WTC11 (cell line): ENCODE measurements at regions not wholly inside any gene's neighbourhood (a gene's known extent, or its start where the extent isn't known, plus 50 kb on each side); places are given as distances from the start of the nearest gene placed in this dataset.

Source experiments
- ATAC-seq: fragments of 200-7000 bp; cut with Tn5 transposase; 2 replicates; pipeline ENCODE4 v1.10.0; 2021; ENCODE audit warnings: mild to moderate bottlenecking, moderate library complexity
- CTCF ChIA-PET: fragments of 300-600 bp; sonication (Branson Sonifier 250); formaldehyde crosslinking; loops from one replicate; lab custom pipeline; 2021; ENCODE audit warnings: antibody characterized with exemption; lab: Charles Lee
- POLR2A ChIA-PET: fragments of 350-600 bp; sonication (Branson Sonifier 250); formaldehyde crosslinking; loops from one replicate; lab custom pipeline; 2021; ENCODE audit warnings: antibody characterized with exemption; lab: Charles Lee
- DNase-seq: peaks from one replicate; pipeline ENCODE4 v3.0.0; 2021; ENCODE audit warnings: low spot score
- H3K27ac Mint-ChIP-seq: 2 replicates; pipeline ENCODE4 v1.8.0; 2021; ENCODE audit warnings: mixed read lengths
- H3K27me3 Mint-ChIP-seq: 2 replicates; pipeline ENCODE4 v1.8.0; 2021; ENCODE audit warnings: low read depth, mild to moderate bottlenecking, moderate library complexity, mixed read lengths
- H3K36me3 Mint-ChIP-seq: 2 replicates; pipeline ENCODE4 v1.8.0; 2021; ENCODE audit warnings: mixed read lengths
- H3K4me1 Mint-ChIP-seq: 2 replicates; pipeline ENCODE4 v1.8.0; 2022; ENCODE audit warnings: mixed read lengths
- H3K4me3 Mint-ChIP-seq: 2 replicates; pipeline ENCODE4 v1.8.0; 2021; ENCODE audit warnings: mild to moderate bottlenecking, moderate library complexity, mixed read lengths
- H3K9me3 Mint-ChIP-seq: 2 replicates; pipeline ENCODE4 v1.8.0; 2021; ENCODE audit warnings: mixed read lengths
- ESRRA ChIP-seq: sonication (generic); formaldehyde crosslinking; IDR thresholded peaks from 2 replicates; pipeline ENCODE4 v1.8.1; 2022; ENCODE audit warnings: mild to moderate bottlenecking, missing genetic modification reagents, borderline replicate concordance
- FOXK1 ChIP-seq: sonication (generic); formaldehyde crosslinking; IDR thresholded peaks from 2 replicates; pipeline ENCODE4 v1.8.0; 2022; ENCODE audit warnings: mild to moderate bottlenecking, moderate library complexity, missing genetic modification reagents
- GRHL2 ChIP-seq: fragments of 250-450 bp; sonication (Bioruptor Pico); IDR thresholded peaks from 2 replicates; pipeline ENCODE4 v1.8.0; 2022; ENCODE audit warnings: mild to moderate bottlenecking, moderate library complexity; ENCODE audit not compliant: insufficient replicate concordance, severe bottlenecking
- GTF2I ChIP-seq: fragments of 250-450 bp; sonication (Bioruptor Pico); conservative IDR thresholded peaks from 2 replicates; pipeline ENCODE4 v1.4.0; 2021; ENCODE audit warnings: mild to moderate bottlenecking
- JAZF1 ChIP-seq: fragments of 250-450 bp; sonication (Bioruptor Pico); IDR thresholded peaks from 2 replicates; pipeline ENCODE4 v1.9.0; 2021; ENCODE audit warnings: moderate library complexity, mild to moderate bottlenecking, inconsistent platforms
- RORB ChIP-seq: fragments of 250-450 bp; sonication (Bioruptor Pico); IDR thresholded peaks from 2 replicates; pipeline ENCODE4 v1.9.0; 2021; ENCODE audit warnings: mild to moderate bottlenecking
- SOX15 ChIP-seq: fragments of 250-450 bp; sonication (Bioruptor Pico); IDR thresholded peaks from 2 replicates; pipeline ENCODE4 v1.9.0; 2021; ENCODE audit warnings: mild to moderate bottlenecking
- TCF7 ChIP-seq: sonication (generic); formaldehyde crosslinking; IDR thresholded peaks from 2 replicates; pipeline ENCODE4 v1.8.0; 2022; ENCODE audit warnings: mild to moderate bottlenecking, low read depth, missing genetic modification reagents, moderate library complexity
- TF ChIP-seq, protein P1 (sequence below): sonication (generic); formaldehyde crosslinking; IDR thresholded peaks from 2 replicates; pipeline ENCODE4 v1.8.1; 2023; ENCODE audit warnings: mild to moderate bottlenecking, missing genetic modification reagents, moderate library complexity
- TF ChIP-seq, protein P2 (sequence below): fragments of 250-450 bp; sonication (Bioruptor Pico); IDR thresholded peaks from 2 replicates; pipeline ENCODE4 v1.9.0; 2021; ENCODE audit warnings: moderate library complexity, mild to moderate bottlenecking, inconsistent platforms, borderline replicate concordance
- TF ChIP-seq, protein P3 (sequence below): sonication (generic); formaldehyde crosslinking; IDR thresholded peaks from 2 replicates; pipeline ENCODE4 v1.8.0; 2022; ENCODE audit warnings: mild to moderate bottlenecking, missing genetic modification reagents
- TF ChIP-seq, protein P4 (sequence below): sonication (generic); formaldehyde crosslinking; IDR thresholded peaks from 2 replicates; pipeline ENCODE4 v1.8.0; 2023; ENCODE audit warnings: missing genetic modification reagents, mild to moderate bottlenecking, borderline replicate concordance
- TF ChIP-seq, protein P5 (sequence below): sonication (generic); formaldehyde crosslinking; IDR thresholded peaks from 2 replicates; pipeline ENCODE4 v1.8.1; 2023; ENCODE audit warnings: mild to moderate bottlenecking, missing genetic modification reagents
- TF ChIP-seq, protein P6 (sequence below): sonication (generic); formaldehyde crosslinking; IDR thresholded peaks from 2 replicates; pipeline ENCODE4 v1.8.1; 2022; ENCODE audit warnings: low read depth, mild to moderate bottlenecking, moderate library complexity, missing genetic modification reagents, borderline replicate concordance
- TF ChIP-seq, protein P7 (sequence below): sonication (generic); formaldehyde crosslinking; IDR thresholded peaks from 2 replicates; pipeline ENCODE4 v1.8.1; 2023; ENCODE audit warnings: mild to moderate bottlenecking, missing genetic modification reagents, borderline replicate concordance
- TF ChIP-seq, protein P8 (sequence below): sonication (generic); formaldehyde crosslinking; IDR thresholded peaks from 2 replicates; pipeline ENCODE4 v1.8.1; 2023; ENCODE audit warnings: mild to moderate bottlenecking, moderate library complexity, missing genetic modification reagents
- TF ChIP-seq, protein P9 (sequence below): fragments of 250-450 bp; sonication (Bioruptor Pico); IDR thresholded peaks from 2 replicates; pipeline ENCODE4 v1.9.0; 2021; ENCODE audit warnings: mild to moderate bottlenecking

DNA sequence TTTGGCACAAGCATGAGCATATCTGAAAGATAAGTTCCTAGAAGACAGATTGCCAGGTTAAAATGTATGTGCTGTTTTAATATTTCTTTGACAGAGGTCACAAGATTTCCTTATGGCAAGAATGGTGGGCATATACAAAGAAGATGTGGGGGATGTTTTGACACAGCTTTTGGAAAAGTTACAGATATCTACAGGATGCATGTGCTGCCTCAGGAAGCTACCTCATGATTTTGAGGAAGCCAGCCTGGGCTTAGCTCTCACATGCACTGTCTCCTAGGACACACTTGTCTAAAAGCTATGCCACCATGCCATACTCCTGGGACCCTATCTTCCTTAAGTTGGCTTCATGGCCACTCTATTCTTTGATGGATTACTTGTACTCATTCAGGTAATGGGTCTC, 99.9 kb downstream of the C1orf94 start (continued):
- TF ChIP-seq, protein P1, sequence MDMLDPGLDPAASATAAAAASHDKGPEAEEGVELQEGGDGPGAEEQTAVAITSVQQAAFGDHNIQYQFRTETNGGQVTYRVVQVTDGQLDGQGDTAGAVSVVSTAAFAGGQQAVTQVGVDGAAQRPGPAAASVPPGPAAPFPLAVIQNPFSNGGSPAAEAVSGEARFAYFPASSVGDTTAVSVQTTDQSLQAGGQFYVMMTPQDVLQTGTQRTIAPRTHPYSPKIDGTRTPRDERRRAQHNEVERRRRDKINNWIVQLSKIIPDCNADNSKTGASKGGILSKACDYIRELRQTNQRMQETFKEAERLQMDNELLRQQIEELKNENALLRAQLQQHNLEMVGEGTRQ (CRISPR knock-in tag) = no peak
- TF ChIP-seq, protein P2, sequence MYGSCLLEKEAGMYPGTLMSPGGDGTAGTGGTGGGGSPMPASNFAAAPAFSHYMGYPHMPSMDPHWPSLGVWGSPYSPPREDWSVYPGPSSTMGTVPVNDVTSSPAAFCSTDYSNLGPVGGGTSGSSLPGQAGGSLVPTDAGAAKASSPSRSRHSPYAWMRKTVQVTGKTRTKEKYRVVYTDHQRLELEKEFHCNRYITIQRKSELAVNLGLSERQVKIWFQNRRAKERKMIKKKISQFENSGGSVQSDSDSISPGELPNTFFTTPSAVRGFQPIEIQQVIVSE = no peak

DNA sequence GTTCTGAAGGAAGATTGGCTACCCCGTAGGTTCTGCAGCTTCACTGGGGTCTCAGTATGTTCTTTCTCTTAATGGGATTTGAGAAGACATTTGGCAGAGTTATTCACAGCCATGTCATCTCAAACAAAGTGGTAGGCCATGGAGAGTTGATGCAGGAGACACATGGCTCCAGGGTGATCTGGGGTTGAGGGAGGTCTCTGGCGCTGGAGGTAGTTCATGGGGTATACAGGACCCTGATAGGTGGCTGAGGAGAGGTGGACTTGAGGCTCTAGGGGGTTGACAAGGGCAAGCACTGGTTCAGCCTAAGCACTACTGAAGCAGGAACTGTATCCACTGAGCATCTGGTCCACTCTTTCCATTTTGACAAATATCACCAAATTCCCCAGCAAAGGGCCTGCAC, 100.4 kb downstream of the C1orf94 start:
- ChIA-PET CTCF (no interaction called here), POLR2A (no interaction called here)
- ATAC-seq = no peak
- Mint-ChIP-seq H3K4me3 (no peak overlapping the region), H3K36me3 (no peaks in the 10 kb centered on the region), H3K27me3 (peaks cover 24% of the 10 kb centered on the region), H3K27ac (no peak overlapping the region), H3K9me3 (peaks cover 7% of the 10 kb centered on the region; the same call in 1 of the 2 replicates), H3K4me1 (no peaks in the 10 kb centered on the region)
- DNase-seq = no peak
- TF ChIP-seq SOX15 = no peak
- no peak for TF ChIP-seq ESRRA
- TF ChIP-seq, protein P3, sequence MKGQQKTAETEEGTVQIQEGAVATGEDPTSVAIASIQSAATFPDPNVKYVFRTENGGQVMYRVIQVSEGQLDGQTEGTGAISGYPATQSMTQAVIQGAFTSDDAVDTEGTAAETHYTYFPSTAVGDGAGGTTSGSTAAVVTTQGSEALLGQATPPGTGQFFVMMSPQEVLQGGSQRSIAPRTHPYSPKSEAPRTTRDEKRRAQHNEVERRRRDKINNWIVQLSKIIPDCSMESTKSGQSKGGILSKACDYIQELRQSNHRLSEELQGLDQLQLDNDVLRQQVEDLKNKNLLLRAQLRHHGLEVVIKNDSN = no peak
- TF ChIP-seq, protein P4, sequence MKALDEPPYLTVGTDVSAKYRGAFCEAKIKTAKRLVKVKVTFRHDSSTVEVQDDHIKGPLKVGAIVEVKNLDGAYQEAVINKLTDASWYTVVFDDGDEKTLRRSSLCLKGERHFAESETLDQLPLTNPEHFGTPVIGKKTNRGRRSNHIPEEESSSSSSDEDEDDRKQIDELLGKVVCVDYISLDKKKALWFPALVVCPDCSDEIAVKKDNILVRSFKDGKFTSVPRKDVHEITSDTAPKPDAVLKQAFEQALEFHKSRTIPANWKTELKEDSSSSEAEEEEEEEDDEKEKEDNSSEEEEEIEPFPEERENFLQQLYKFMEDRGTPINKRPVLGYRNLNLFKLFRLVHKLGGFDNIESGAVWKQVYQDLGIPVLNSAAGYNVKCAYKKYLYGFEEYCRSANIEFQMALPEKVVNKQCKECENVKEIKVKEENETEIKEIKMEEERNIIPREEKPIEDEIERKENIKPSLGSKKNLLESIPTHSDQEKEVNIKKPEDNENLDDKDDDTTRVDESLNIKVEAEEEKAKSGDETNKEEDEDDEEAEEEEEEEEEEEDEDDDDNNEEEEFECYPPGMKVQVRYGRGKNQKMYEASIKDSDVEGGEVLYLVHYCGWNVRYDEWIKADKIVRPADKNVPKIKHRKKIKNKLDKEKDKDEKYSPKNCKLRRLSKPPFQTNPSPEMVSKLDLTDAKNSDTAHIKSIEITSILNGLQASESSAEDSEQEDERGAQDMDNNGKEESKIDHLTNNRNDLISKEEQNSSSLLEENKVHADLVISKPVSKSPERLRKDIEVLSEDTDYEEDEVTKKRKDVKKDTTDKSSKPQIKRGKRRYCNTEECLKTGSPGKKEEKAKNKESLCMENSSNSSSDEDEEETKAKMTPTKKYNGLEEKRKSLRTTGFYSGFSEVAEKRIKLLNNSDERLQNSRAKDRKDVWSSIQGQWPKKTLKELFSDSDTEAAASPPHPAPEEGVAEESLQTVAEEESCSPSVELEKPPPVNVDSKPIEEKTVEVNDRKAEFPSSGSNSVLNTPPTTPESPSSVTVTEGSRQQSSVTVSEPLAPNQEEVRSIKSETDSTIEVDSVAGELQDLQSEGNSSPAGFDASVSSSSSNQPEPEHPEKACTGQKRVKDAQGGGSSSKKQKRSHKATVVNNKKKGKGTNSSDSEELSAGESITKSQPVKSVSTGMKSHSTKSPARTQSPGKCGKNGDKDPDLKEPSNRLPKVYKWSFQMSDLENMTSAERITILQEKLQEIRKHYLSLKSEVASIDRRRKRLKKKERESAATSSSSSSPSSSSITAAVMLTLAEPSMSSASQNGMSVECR (CRISPR knock-in tag) = no peak
- TF ChIP-seq GRHL2 (CRISPR knock-in tag) = no peak
- TF ChIP-seq, protein P5, sequence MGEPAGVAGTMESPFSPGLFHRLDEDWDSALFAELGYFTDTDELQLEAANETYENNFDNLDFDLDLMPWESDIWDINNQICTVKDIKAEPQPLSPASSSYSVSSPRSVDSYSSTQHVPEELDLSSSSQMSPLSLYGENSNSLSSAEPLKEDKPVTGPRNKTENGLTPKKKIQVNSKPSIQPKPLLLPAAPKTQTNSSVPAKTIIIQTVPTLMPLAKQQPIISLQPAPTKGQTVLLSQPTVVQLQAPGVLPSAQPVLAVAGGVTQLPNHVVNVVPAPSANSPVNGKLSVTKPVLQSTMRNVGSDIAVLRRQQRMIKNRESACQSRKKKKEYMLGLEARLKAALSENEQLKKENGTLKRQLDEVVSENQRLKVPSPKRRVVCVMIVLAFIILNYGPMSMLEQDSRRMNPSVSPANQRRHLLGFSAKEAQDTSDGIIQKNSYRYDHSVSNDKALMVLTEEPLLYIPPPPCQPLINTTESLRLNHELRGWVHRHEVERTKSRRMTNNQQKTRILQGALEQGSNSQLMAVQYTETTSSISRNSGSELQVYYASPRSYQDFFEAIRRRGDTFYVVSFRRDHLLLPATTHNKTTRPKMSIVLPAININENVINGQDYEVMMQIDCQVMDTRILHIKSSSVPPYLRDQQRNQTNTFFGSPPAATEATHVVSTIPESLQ (CRISPR knock-in tag) = no peak
- TF ChIP-seq, protein P6, sequence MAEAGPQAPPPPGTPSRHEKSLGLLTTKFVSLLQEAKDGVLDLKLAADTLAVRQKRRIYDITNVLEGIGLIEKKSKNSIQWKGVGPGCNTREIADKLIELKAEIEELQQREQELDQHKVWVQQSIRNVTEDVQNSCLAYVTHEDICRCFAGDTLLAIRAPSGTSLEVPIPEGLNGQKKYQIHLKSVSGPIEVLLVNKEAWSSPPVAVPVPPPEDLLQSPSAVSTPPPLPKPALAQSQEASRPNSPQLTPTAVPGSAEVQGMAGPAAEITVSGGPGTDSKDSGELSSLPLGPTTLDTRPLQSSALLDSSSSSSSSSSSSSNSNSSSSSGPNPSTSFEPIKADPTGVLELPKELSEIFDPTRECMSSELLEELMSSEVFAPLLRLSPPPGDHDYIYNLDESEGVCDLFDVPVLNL (CRISPR knock-in tag) = no peak
- TF ChIP-seq, protein P7, sequence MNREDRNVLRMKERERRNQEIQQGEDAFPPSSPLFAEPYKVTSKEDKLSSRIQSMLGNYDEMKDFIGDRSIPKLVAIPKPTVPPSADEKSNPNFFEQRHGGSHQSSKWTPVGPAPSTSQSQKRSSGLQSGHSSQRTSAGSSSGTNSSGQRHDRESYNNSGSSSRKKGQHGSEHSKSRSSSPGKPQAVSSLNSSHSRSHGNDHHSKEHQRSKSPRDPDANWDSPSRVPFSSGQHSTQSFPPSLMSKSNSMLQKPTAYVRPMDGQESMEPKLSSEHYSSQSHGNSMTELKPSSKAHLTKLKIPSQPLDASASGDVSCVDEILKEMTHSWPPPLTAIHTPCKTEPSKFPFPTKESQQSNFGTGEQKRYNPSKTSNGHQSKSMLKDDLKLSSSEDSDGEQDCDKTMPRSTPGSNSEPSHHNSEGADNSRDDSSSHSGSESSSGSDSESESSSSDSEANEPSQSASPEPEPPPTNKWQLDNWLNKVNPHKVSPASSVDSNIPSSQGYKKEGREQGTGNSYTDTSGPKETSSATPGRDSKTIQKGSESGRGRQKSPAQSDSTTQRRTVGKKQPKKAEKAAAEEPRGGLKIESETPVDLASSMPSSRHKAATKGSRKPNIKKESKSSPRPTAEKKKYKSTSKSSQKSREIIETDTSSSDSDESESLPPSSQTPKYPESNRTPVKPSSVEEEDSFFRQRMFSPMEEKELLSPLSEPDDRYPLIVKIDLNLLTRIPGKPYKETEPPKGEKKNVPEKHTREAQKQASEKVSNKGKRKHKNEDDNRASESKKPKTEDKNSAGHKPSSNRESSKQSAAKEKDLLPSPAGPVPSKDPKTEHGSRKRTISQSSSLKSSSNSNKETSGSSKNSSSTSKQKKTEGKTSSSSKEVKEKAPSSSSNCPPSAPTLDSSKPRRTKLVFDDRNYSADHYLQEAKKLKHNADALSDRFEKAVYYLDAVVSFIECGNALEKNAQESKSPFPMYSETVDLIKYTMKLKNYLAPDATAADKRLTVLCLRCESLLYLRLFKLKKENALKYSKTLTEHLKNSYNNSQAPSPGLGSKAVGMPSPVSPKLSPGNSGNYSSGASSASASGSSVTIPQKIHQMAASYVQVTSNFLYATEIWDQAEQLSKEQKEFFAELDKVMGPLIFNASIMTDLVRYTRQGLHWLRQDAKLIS (CRISPR knock-in tag) = no peak
- no peak for TF ChIP-seq RORB
- TF ChIP-seq TCF7 (CRISPR knock-in tag) = no peak
- no peak for TF ChIP-seq FOXK1
- TF ChIP-seq GTF2I = no peak
- TF ChIP-seq, protein P8, sequence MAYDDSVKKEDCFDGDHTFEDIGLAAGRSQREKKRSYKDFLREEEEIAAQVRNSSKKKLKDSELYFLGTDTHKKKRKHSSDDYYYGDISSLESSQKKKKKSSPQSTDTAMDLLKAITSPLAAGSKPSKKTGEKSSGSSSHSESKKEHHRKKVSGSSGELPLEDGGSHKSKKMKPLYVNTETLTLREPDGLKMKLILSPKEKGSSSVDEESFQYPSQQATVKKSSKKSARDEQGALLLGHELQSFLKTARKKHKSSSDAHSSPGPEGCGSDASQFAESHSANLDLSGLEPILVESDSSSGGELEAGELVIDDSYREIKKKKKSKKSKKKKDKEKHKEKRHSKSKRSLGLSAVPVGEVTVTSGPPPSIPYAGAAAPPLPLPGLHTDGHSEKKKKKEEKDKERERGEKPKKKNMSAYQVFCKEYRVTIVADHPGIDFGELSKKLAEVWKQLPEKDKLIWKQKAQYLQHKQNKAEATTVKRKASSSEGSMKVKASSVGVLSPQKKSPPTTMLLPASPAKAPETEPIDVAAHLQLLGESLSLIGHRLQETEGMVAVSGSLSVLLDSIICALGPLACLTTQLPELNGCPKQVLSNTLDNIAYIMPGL (CRISPR knock-in tag) = no peak
- TF ChIP-seq, protein P9, sequence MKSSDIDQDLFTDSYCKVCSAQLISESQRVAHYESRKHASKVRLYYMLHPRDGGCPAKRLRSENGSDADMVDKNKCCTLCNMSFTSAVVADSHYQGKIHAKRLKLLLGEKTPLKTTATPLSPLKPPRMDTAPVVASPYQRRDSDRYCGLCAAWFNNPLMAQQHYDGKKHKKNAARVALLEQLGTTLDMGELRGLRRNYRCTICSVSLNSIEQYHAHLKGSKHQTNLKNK (CRISPR knock-in tag) = no peak
- no peak for TF ChIP-seq JAZF1
